Effector memory CD8-positive, alpha-beta T cell (primary cell): ENCODE measurements at regions not wholly inside any gene's neighbourhood (a gene's known extent, or its start where the extent isn't known, plus 50 kb on each side); places are given as distances from the start of the nearest gene placed in this dataset.
A peak's percentile ranks its signal among the peaks of the same experiment; 100 is the strongest.

ENCODE experiments used
- ATAC-seq: fragments of 150-1000 bp; cut with Tn5 transposase; replicated peaks from 2 replicates; pipeline ENCODE4 v1.10.0; 2021; ENCODE audit warnings: mild to moderate bottlenecking, moderate library complexity
- DNase-seq, 3 experiments: peaks; one replicate each; pipeline ENCODE4 v3.0.0; 2021
- H3K27ac Mint-ChIP-seq, 2 donors: one replicate each; pipeline ENCODE4 v1.8.0; 2022; ENCODE audit warnings: mild to moderate bottlenecking in 2 of 2, mixed read lengths in 2 of 2, moderate library complexity in 2 of 2
- H3K27me3 Mint-ChIP-seq, 2 donors: one replicate each; pipeline ENCODE4 v1.8.0; 2022; ENCODE audit warnings: mixed read lengths in 2 of 2
- H3K36me3 Mint-ChIP-seq: one replicate; pipeline ENCODE4 v1.8.0; 2022; ENCODE audit warnings: mild to moderate bottlenecking, moderate library complexity, mixed read lengths; ENCODE audit not compliant: insufficient read depth
- H3K4me1 Mint-ChIP-seq, 2 donors: one replicate each; pipeline ENCODE4 v1.8.0; 2022; ENCODE audit warnings: low read depth in 2 of 2, mixed read lengths in 2 of 2
- H3K4me3 Mint-ChIP-seq, 2 donors: one replicate each; pipeline ENCODE4 v1.8.0; 2022; ENCODE audit warnings: mild to moderate bottlenecking in 2 of 2, mixed read lengths in 2 of 2, moderate library complexity in 2 of 2
- H3K9me3 Mint-ChIP-seq, 2 donors: one replicate each; pipeline ENCODE4 v1.8.0; 2022; ENCODE audit warnings: mixed read lengths in 2 of 2

DNA sequence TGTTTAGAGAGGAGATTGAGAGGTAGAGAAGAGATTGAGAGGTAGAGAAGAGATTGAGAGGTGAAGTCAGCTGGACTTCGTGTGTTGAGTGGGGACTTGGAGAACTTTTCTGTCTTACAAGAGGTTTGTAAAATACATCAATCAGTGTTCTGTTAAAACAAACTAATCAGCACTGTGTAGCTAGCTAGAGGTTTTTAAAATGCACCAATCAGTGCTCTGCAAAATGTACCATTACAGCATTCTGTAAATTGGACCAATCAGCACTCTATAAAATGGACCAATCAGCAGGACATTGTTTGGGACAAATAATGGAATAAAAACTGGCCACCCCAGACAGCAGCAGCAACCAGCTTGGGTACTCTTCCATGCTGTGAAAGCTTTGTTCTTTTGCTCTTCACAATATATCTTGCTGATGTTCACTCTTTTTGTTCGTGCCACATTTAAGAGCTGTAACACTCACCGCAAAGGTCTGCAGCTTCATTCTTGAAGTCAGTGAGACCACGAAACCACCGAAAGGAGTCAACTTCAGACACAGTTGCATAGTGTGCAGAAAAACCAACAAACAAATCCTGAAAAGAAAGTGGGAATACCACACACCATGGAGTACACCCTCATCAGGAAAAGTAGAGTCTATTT, 366.9 kb upstream of the HSFY2 start:
- Mint-ChIP-seq H3K27me3 (no peaks in the 10 kb centered on the region), H3K36me3 (no peaks in the 10 kb centered on the region), H3K4me1 (peaks cover 0 to 3% of the 10 kb centered on the region in 2 donors), H3K27ac (no peak overlapping the region), H3K9me3 (peaks cover 8 to 14% of the 10 kb centered on the region in 2 donors), H3K4me3 (no peak overlapping the region)
- ATAC-seq (no peak), DNase-seq (no peak)

DNA sequence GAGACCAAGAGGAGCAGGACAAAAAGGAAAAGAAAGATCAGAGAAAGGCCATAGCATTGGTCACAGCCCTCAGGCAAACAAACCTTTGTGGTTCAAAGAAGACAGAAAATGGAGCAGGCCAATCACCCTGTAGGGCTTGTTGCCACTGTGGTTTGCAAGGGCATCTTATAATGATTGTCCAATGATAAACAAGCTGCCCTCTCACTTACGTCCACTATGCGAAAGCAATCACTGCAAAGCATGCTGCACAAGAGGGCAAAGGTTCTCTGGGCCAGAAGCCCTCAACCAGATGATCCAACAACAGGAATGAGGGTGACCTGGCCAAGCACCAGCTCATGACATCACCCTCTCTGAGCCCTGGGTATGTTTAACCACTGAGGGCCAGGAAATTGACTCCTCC, 360.9 kb upstream of the HSFY2 start:
- DNase-seq (no peak), ATAC-seq (no peak)
- Mint-ChIP-seq H3K4me1 (peaks cover 0 to 3% of the 10 kb centered on the region in 2 donors), H3K27me3 (no peaks in the 10 kb centered on the region), H3K9me3 (peaks cover 5 to 14% of the 10 kb centered on the region in 2 donors), H3K27ac (no peak overlapping the region), H3K36me3 (no peaks in the 10 kb centered on the region), H3K4me3 (no peak overlapping the region)

DNA sequence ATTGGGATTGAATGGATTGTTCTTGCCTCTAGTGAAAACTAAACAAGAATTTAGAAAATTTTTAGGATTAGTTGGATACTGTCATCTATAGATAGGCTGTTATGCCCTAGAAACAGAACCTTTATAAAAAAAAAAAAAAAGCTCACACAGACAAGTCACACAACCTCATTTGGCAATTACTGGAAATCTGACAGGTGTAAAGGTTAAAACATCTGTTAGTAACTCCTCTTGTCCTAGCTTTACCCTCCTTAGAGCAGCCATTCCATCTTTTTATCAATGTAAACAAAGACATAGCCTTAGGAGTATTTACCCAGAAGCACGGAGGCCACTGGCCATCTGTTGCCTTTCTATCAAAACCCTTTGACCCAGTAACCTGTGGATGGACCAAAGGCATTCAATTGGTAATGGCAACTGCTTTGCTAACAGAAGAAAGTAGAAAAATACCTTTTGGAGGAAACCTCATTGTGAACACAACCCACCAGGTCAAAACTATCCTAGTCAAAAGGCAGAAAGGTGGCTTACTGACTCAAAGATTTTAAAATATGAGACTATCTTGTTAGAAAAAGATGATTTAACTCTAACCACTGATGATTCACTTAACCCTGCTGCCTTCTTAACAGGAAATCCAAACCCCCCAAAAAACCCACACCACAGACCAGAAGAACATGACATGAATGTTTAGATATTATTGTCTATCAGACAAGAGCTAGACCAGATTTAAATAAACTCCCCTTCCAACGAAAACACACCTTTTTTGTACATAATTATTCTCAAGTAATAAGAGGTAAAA, 357.2 kb upstream of the HSFY2 start:
- Mint-ChIP-seq H3K36me3 (no peaks in the 10 kb centered on the region), H3K27ac (no peak overlapping the region), H3K4me3 (peak overlapping the region in 1 of 2 donors; percentile 28), H3K4me1 (peaks cover 0 to 1% of the 10 kb centered on the region in 2 donors), H3K9me3 (no peaks in the 10 kb centered on the region), H3K27me3 (no peaks in the 10 kb centered on the region)
- DNase-seq (no peak), ATAC-seq (peak; percentile 58)

DNA sequence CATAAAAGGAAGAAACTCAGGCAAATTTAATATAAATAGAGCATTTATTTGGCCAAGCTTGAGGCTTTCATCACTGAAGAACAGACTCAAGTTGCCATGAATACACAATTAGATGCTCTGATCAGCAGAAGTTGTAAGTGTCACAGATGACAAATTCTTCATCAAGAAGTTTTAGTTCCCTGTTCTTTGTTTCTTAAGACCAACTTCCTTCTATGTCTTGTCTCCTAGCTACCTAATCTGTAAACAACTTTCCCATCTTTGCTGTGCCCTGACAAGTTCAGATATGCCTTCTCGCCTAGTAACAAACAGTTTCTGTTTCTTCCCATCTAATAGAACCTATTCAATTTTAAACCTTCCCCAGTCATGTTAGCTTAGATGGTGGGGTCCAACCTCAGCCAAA, 353.4 kb upstream of the HSFY2 start:
- ATAC-seq (no peak), DNase-seq (no peak)
- Mint-ChIP-seq H3K9me3 (peaks cover 0 to 4% of the 10 kb centered on the region in 2 donors), H3K27ac (no peak overlapping the region), H3K4me1 (peaks cover 0 to 3% of the 10 kb centered on the region in 2 donors), H3K27me3 (no peaks in the 10 kb centered on the region), H3K4me3 (no peak overlapping the region), H3K36me3 (no peaks in the 10 kb centered on the region)

DNA sequence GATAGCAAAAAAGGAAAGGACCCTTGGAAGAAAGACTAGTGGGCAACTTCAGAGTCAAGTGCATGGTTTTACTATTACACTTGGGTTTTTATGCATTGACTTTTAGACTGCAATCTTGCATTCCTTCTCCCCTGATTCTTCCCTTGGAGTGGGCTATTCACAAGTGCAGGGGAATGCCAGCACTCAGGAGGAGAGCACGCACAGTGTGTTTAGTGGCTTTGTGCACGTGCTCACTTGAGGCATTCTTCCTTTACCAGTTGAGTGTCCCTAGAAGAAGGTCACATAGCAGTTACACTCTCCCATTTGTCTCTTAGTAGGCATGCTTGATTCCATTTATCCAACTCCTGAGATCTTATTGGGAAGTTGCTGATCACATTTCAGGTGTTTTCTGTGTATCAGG, 351.1 kb upstream of the HSFY2 start:
- Mint-ChIP-seq H3K9me3 (peaks cover 0 to 4% of the 10 kb centered on the region in 2 donors), H3K4me3 (no peak overlapping the region), H3K27me3 (no peaks in the 10 kb centered on the region), H3K36me3 (no peaks in the 10 kb centered on the region), H3K27ac (no peak overlapping the region), H3K4me1 (peaks cover 0 to 3% of the 10 kb centered on the region in 2 donors)
- DNase-seq: no peak
- no peak for ATAC-seq

DNA sequence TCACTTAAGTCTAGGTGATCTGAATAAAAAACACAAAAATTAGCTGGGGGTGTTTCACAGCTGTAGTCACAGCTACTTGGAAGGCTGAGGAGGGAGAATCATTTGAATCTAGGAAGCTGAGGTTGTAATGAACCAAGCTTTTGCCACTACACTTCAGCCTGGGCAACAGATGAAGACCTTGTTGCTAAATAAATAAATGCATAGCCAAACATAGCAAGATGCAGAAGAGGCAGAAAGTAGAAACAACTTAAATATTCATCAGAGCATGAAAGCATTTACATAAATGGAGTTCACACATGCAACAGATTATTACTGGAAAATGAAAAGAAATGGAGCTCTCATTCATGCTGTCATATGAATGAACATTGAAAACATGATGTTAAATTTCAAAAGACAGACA, 348.9 kb upstream of the HSFY2 start:
- Mint-ChIP-seq H3K27ac (no peak overlapping the region), H3K4me3 (no peak overlapping the region), H3K36me3 (no peaks in the 10 kb centered on the region), H3K27me3 (no peaks in the 10 kb centered on the region), H3K9me3 (peaks cover 0 to 7% of the 10 kb centered on the region in 2 donors), H3K4me1 (peaks cover 0 to 3% of the 10 kb centered on the region in 2 donors)
- no peak for ATAC-seq
- DNase-seq: no peak

DNA sequence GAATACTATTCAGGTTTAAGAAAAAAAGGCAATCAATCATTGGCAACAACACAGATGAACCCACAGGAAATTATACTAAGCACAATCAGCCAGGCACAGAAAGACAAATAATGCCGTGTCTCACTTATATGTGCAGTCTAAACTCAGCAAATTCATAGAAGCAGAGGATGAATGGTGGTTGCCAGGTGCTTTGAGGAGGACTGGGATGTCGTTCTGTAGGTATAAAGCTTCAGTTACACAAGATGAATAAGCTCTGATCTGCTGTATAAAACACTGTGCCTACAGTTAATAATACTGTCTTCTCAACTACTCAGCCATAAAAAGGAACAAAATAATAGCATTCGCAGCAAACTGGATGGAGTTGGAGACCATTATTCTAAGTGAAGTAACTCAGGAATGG, 324.8 kb upstream of the HSFY2 start:
- Mint-ChIP-seq H3K36me3 (no peaks in the 10 kb centered on the region), H3K4me3 (no peak overlapping the region), H3K4me1 (no peaks in the 10 kb centered on the region), H3K27ac (no peak overlapping the region), H3K9me3 (peaks cover 9 to 13% of the 10 kb centered on the region in 2 donors), H3K27me3 (peaks cover 0 to 3% of the 10 kb centered on the region in 2 donors)
- no peak for ATAC-seq
- DNase-seq: no peak

DNA sequence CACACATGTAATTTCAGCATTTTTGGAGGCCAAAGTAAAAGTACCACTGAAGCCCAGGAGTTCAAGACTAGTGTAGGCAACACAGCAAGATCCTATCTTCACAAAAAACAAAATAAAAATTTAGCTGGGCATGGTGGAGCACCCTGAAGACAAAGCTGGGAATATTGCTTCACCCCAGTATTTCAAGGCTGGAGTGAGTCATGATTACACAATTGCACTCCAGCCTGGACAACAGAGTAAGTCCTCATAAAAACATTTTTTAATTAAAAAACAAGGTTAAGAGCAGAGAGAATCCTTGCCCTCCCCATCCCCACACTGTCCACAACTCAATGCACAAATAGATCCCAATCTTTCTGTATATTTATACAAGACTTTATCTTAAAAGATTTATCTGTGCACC, 321.9 kb upstream of the HSFY2 start:
- Mint-ChIP-seq H3K9me3 (peaks cover 0 to 6% of the 10 kb centered on the region in 2 donors), H3K27me3 (peaks cover 0 to 11% of the 10 kb centered on the region in 2 donors), H3K36me3 (no peaks in the 10 kb centered on the region), H3K27ac (no peak overlapping the region), H3K4me3 (no peak overlapping the region), H3K4me1 (no peaks in the 10 kb centered on the region)
- no peak for ATAC-seq
- no peak for DNase-seq

DNA sequence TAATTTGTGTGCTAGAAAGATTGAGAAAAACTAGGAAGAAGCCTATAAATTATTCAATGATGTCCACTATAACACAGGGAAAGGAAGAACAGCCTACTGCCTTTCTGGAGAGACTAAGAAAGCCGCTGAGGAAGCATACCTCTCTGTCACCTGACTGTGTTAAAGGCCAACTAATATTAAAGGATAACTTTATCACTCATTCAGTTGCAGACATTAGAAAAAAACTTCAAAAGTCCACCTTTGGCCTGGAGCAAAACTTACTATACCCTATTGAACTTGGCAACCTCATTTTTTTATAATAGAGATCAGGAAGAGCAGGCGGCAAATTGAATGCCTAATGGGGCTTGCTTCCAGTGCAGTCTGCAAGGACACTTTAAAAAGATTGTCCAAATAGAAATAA, 309.5 kb upstream of the HSFY2 start:
- Mint-ChIP-seq H3K36me3 (no peaks in the 10 kb centered on the region), H3K27ac (no peak overlapping the region), H3K27me3 (no peaks in the 10 kb centered on the region), H3K4me1 (no peaks in the 10 kb centered on the region), H3K9me3 (peaks cover 0 to 4% of the 10 kb centered on the region in 2 donors), H3K4me3 (no peak overlapping the region)
- DNase-seq (no peak), ATAC-seq (no peak)

DNA sequence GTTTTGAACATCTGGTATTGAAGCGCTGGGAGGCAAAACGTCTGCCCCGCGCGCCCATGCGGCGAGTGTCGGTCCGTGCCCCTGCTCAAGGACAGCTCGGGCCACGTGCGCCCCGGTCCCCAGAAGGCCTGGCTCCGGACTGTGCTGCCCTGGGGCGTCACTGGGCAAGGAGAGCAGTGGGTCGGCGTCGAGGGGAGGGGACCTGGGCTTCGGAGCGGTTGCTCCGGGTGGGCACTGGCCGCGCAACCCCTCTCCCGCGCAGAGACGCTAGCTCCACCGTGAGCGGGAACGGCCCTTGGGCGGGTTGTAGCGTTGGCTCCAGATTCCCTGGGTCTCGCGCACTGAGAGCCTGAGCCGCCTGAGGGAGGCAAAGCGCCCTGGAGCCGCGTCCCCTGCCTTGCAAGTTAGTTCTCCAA, 304.2 kb upstream of the HSFY2 start:
- no peaks in the 10 kb centered on the region for H3K9me3 Mint-ChIP-seq
- no peaks in the 10 kb centered on the region for H3K27me3 Mint-ChIP-seq
- peak overlapping the region in 1 of 2 donors; percentile 64 for H3K27ac Mint-ChIP-seq
- ATAC-seq: peak; percentile 21
- peaks cover 4 to 6% of the 10 kb centered on the region in 2 donors for H3K4me1 Mint-ChIP-seq
- H3K4me3 Mint-ChIP-seq: peak overlapping the region; percentile 73 to 85
- DNase-seq: no peak
- peaks cover 2% of the 10 kb centered on the region for H3K36me3 Mint-ChIP-seq

DNA sequence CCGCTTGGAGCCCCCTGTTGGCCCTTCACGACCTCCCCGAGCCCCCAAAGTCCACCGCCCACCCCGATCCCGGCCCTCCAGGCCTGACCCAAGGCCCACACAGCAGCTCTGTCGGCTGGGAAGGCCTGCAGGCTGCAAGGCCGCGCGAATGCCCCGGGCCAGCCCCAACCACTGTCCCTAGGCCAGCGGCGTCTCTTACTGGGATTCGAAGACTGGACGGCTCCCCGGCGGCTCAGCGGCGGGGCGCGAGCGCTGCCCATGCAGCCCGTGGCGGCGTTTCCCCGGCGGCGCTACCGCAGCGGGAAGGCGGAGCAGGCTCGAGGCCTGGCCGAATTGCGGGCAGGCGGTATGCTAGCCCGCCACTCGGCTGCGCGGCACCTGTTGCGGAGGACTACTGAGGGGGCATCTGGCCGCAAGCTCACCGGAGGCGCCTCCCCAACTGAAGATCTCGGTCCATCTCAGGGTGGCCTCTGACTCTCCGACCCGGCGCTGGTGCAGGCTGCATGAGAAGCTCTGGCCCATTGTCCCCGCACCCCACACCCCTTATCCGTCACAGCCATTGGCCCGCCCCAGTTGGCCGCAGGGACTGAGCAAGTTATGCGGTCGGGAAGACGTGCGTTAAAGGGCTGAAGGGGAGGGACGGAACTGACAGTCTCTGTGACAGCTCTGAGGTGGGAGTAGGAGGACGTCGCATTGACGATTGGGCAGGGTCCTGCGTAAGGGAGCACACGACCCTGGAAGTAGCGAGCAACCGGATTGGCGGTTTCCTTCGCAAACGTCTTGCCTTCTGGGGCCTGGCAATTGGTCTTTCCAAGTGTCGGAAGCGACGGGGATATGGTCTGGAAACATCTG, 303.5 kb upstream of the HSFY2 start:
- Mint-ChIP-seq H3K36me3 (peaks cover 2% of the 10 kb centered on the region), H3K9me3 (no peaks in the 10 kb centered on the region), H3K4me3 (peak overlapping the region; percentile 73 to 85), H3K27ac (peak overlapping the region in 1 of 2 donors; percentile 64), H3K27me3 (no peaks in the 10 kb centered on the region), H3K4me1 (peaks cover 4 to 6% of the 10 kb centered on the region in 2 donors)
- ATAC-seq: peak; percentile 72
- peak in 2 of 3 experiments; percentile 1 to 2 for DNase-seq

DNA sequence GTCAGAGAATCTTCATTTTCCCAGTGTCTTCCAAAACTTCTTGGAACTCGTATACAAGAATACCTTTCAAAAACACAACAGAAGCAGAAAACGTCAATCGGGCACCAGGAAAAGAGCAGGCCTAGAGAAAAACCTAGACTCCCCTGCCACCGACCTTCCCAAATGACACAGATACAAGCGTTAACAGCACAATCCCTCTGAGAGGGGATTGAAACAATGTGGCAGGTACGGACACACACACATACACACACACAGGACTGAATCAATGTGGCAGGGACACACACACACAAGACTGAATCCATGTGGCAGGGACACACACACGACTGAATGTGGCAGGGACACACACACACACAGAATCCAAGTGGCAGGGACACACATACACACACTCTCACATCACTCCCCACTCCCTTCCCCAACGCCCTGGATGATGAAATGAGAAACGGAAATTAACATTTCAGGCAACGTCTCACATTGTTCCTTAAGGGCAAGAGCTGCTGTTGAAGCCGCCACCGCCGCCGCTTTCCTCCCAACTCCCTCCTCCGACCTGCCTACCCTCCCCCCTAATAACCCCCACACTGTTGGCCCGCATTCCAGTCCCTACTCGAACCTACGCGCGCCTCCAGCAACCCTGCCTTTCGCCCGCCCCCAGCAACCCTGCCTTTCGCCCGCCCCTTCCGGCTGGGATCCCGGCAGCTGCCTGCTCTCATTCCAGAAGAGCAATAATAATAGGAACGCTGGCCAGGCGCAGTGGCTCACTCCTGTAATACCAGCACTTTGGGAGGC, 302.1 kb upstream of the HSFY2 start:
- peak overlapping the region in 1 of 2 donors; percentile 64 for H3K27ac Mint-ChIP-seq
- DNase-seq: no peak
- H3K27me3 Mint-ChIP-seq: no peaks in the 10 kb centered on the region
- H3K4me3 Mint-ChIP-seq: peak overlapping the region; percentile 73 to 85
- ATAC-seq: peak; percentile 23
- H3K9me3 Mint-ChIP-seq: no peaks in the 10 kb centered on the region
- peaks cover 2% of the 10 kb centered on the region for H3K36me3 Mint-ChIP-seq
- peaks cover 4 to 6% of the 10 kb centered on the region in 2 donors for H3K4me1 Mint-ChIP-seq

DNA sequence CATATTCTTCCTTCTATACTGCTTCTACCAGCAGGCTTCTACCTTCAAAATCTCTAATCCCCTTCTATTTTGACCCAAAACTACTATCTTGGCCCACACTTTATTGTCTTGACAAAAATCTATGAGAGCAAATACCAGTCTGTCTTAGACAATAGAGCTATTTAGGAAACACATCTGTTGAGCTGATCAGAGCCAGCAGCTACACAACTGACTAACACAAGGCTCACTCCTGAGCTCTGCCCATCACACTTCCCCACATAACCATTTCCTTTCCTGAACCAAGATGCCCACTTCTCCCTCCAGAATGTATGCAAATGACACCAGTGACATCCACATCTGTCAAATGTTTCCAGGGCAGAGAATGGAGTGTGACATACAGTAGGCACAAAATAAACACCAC, 293.9 kb upstream of the HSFY2 start:
- ATAC-seq (no peak), DNase-seq (no peak)
- Mint-ChIP-seq H3K4me3 (no peak overlapping the region), H3K9me3 (no peaks in the 10 kb centered on the region), H3K36me3 (no peaks in the 10 kb centered on the region), H3K4me1 (no peaks in the 10 kb centered on the region), H3K27me3 (no peaks in the 10 kb centered on the region), H3K27ac (no peak overlapping the region)
